ENCODE measurements at regions not wholly inside any gene's neighbourhood (a gene's known extent, or its start where the extent isn't known, plus 50 kb on each side); places are given as distances from the start of the nearest gene placed in this dataset.

- Mint-ChIP-seq H3K9me3 (no peaks in the 10 kb centered on the region), H3K27ac (no peak overlapping the region), H3K36me3 (no peaks in the 10 kb centered on the region)
- ATAC-seq (no peak), DNase-seq (ENCODE audit: low spot score in 2 of 2) (no peak)
Measured at GRCh38 chr4:127555106-127555505, 77.7 kb upstream of the INTU start.

GRCh38 chr4:127558088-127558487 is 74.7 kb upstream of the INTU start:
- H3K27ac Mint-ChIP-seq: no peak overlapping the region
- no peak for DNase-seq (ENCODE audit: low spot score in 2 of 2)
- no peak for ATAC-seq
- no peaks in the 10 kb centered on the region for H3K36me3 Mint-ChIP-seq
- H3K9me3 Mint-ChIP-seq: no peaks in the 10 kb centered on the region

- no peak overlapping the region for H3K27ac Mint-ChIP-seq
- ATAC-seq (no peak), DNase-seq (ENCODE audit: low spot score in 2 of 2) (no peak)
- H3K36me3 Mint-ChIP-seq: no peaks in the 10 kb centered on the region
- no peaks in the 10 kb centered on the region for H3K9me3 Mint-ChIP-seq
Measured at GRCh38 chr4:127558489-127559407, 74.0 kb upstream of the INTU start.

GRCh38 chr4:127559981-127560380 is 72.8 kb upstream of the INTU start:
- ATAC-seq (no peak), DNase-seq (ENCODE audit: low spot score in 2 of 2) (no peak)
- Mint-ChIP-seq H3K9me3 (no peaks in the 10 kb centered on the region), H3K36me3 (no peaks in the 10 kb centered on the region), H3K27ac (no peak overlapping the region)

- H3K36me3 Mint-ChIP-seq: no peaks in the 10 kb centered on the region
- H3K27ac Mint-ChIP-seq: no peak overlapping the region
- no peaks in the 10 kb centered on the region for H3K9me3 Mint-ChIP-seq
- DNase-seq (ENCODE audit: low spot score in 2 of 2) (no peak), ATAC-seq (no peak)
Measured at GRCh38 chr4:127560755-127561154, 72.0 kb upstream of the INTU start.

- Mint-ChIP-seq H3K27ac (no peak overlapping the region), H3K9me3 (no peaks in the 10 kb centered on the region), H3K36me3 (no peaks in the 10 kb centered on the region)
- ATAC-seq (no peak), DNase-seq (ENCODE audit: low spot score in 2 of 2) (no peak)
Measured at GRCh38 chr4:127574643-127575042, 58.1 kb upstream of the INTU start.

- DNase-seq (ENCODE audit: low spot score in 2 of 2): no peak
- no peak for ATAC-seq
- Mint-ChIP-seq H3K36me3 (no peaks in the 10 kb centered on the region), H3K27ac (no peak overlapping the region), H3K9me3 (no peaks in the 10 kb centered on the region)
Measured at GRCh38 chr4:127575888-127576287, 56.9 kb upstream of the INTU start.

- Mint-ChIP-seq H3K27ac (no peak overlapping the region), H3K36me3 (no peaks in the 10 kb centered on the region), H3K9me3 (no peaks in the 10 kb centered on the region)
- no peak for DNase-seq (ENCODE audit: low spot score in 2 of 2)
- no peak for ATAC-seq
Measured at GRCh38 chr4:127578491-127578890, 54.3 kb upstream of the INTU start.

GRCh38 chr4:127578967-127579366 is 53.8 kb upstream of the INTU start:
- H3K36me3 Mint-ChIP-seq: no peaks in the 10 kb centered on the region
- H3K27ac Mint-ChIP-seq: no peak overlapping the region
- no peaks in the 10 kb centered on the region for H3K9me3 Mint-ChIP-seq
- DNase-seq (ENCODE audit: low spot score in 2 of 2) (no peak), ATAC-seq (no peak)

GRCh38 chr4:127579821-127580220 is 52.9 kb upstream of the INTU start:
- ATAC-seq: no peak
- DNase-seq (ENCODE audit: low spot score in 2 of 2): no peak
- Mint-ChIP-seq H3K27ac (no peak overlapping the region), H3K36me3 (no peaks in the 10 kb centered on the region), H3K9me3 (no peaks in the 10 kb centered on the region)

- no peak overlapping the region for H3K27ac Mint-ChIP-seq
- DNase-seq (ENCODE audit: low spot score in 2 of 2): no peak
- H3K9me3 Mint-ChIP-seq: no peaks in the 10 kb centered on the region
- no peaks in the 10 kb centered on the region for H3K36me3 Mint-ChIP-seq
- no peak for ATAC-seq
Measured at GRCh38 chr4:127580300-127580699, 52.5 kb upstream of the INTU start.

- no peaks in the 10 kb centered on the region for H3K36me3 Mint-ChIP-seq
- DNase-seq (ENCODE audit: low spot score in 2 of 2): no peak
- no peak for ATAC-seq
- H3K27ac Mint-ChIP-seq: no peak overlapping the region
- no peaks in the 10 kb centered on the region for H3K9me3 Mint-ChIP-seq
Measured at GRCh38 chr4:127580891-127581290, 51.9 kb upstream of the INTU start.

Data from activated naive CD4-positive, alpha-beta T cell treated with anti-CD3 and anti-CD28 coated beads, Interleukin-2, amount 50 U/mL, for 72 hours (primary cell).